ENCODE measurements at regions not wholly inside any gene's neighbourhood (a gene's known extent, or its start where the extent isn't known, plus 50 kb on each side); places are given as distances from the start of the nearest gene placed in this dataset.

DNA sequence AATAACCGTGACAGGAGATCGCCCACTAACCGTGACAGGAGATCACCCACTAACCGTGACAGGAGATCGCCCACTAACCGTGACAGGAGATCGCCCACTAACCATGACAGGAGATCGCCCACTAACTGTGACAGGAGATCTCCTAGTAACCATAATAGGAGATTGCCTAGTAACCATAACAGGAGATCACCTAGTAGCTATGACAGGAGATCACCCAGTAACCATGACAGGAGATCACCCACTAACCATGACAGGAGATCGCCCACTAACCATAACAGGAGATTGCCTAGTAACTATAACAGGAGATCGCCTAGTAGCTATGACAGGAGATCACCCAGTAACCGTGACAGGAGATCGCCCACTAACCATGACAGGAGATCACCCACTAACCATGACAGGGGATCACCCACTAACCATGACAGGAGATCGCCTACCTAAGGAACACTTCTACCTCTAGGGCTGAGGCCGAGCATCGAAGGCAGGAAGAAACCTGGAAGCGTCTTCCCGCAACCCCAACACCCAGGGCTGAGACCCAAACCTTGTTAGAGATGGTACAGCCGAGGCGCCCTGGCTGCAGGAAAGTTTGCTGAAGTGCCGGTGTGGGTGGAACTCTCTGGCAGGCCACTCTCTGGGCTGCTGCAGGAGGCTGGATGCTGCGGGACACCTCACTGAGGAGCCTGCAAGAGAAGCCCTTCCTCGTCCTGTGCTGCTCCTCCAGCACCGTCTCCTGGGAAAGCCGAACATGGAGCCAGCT, 67.5 kb upstream of the THY1 start:
- no peak for DNase-seq (ENCODE audit: low read depth)

DNA sequence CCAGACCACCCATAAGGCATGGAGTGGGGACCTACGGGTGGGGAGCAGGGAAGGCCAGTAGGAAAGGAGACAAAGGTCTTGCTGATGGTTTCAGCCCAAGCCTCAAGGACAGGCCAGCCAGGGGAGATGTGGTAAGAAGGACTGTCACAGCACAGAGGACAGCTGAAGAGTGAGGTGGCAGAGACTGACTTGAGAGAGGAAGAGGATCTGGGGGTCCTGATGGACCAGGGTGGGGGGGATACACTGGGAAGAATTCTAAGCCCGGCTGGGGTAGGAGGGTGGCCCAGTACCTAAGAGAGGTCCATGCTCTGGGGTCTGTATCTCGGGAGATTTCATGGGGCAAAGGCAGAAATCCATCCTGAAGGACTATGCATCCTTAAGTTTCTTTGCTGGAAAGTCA, 66.1 kb upstream of the THY1 start:
- DNase-seq (ENCODE audit: low read depth) = no peak

DNA sequence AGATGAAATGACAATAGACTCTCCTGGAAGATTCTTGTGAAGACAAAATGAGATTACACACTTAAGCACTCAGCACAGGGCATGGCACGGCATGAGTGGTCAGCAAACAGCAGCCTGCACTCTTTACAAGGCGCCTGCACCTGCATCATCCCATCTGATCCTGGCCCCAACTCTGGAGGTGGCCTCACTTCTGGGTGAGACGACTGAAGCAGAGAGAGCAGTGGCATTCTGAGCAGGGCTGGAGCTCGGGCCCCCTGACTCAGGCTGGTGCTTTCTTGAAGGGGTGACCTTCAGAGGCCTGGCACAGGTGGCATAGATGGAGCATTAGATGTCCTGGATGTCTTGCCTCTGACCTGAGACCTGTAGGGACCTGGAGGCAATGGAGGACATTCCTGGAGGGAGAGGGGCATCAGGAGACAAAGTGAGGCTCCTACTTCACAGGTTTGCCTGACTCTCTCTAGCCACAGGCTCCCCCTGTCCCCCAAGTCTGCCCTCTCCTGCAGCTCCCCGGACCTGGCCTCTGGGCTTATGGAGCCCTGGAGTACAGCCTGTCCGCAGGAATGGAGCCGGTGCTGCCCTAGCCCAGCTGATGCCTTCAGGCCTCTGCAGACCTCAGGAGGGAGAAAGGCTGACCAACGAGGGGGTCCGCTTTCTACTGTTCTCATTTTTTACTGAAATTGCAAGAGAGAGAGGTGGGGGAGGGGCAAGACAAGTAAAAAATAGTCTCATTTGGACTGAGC, 65.5 kb upstream of the THY1 start:
- no peak for DNase-seq (ENCODE audit: low read depth)

- DNase-seq (ENCODE audit: low read depth) = no peak
These were observed 63.8 kb upstream of the THY1 start for GRCh38 chr11:119486691-119487259.

GRCh38 chr11:119486016-119486415, 63.0 kb upstream of the THY1 start:
- DNase-seq (ENCODE audit: low read depth) = no peak

GRCh38 chr11:119484741-119485605, 62.0 kb upstream of the THY1 start:
- no peak for DNase-seq (ENCODE audit: low read depth)

GRCh38 chr11:119483881-119484371, 61.0 kb upstream of the THY1 start:
- DNase-seq (ENCODE audit: low read depth) = no peak

GRCh38 chr11:119483341-119483880, 60.4 kb upstream of the THY1 start:
- DNase-seq (ENCODE audit: low read depth) = no peak

- no peak for DNase-seq (ENCODE audit: low read depth)
These were observed 59.6 kb upstream of the THY1 start for GRCh38 chr11:119482521-119483011.

GRCh38 chr11:119481667-119482400, 58.9 kb upstream of the THY1 start:
- DNase-seq (ENCODE audit: low read depth) = no peak

GRCh38 chr11:119481021-119481666, 58.2 kb upstream of the THY1 start:
- no peak for DNase-seq (ENCODE audit: low read depth)

DNA sequence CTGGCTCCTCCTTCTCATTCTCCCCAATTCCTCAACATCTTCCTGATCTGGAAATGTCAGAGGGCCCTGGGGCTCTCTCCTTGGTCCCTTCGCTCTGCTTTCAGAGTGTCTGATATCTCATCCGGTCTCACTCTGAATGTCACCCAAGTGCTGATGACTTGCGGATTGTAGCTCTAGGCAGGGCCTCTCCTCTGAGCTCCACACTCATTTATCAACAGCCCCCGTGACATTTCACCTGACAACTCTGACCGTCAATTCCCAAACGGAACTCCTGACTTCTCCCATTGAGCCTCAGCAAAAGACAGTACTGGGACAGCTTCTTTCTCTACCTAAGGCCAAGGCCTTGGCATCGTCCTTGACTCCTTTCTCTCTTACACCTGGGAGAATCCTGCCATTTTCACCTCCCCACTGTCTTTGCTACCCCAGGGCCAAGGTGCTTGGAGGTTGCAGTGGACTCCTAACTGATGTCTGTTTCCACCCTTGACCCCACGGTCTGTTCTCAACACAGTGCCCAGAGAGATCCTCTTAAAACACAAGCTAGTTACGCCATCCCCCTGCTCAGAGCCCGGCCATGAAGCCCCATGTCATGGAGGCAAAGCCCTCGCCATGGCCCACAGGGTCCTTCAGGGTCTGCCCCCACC, 57.5 kb upstream of the THY1 start:
- no peak for DNase-seq (ENCODE audit: low read depth)

DNA sequence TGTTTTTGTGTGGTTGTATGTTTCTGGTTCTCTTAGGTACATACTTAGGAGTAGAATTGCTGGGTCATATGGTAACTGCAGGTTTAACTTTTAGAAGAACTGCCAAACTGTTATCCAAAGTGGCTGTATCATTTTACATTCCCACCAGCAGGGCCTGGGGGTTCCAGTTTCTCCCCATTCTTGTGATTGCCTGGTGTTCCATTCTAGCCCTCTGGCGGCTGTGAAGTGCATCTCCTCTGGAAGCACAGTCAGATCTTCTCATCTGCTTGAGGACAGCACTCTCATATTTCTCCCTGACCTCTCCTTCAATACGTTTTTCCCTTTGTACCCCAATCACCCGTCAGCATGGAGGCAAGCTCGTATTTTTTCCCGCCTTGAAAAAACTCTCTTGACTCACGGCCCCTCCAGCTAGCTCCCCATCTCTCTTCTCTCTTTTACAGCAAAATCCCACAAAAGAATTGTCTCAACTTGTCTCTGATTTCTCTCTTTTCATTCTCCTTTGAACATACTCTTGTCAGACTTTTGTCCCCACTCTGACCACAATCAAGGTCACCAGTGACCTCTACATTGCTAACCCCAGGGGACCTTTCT, 56.8 kb upstream of the THY1 start:
- DNase-seq (ENCODE audit: low read depth) = no peak

- DNase-seq (ENCODE audit: low read depth) = no peak
These were observed 55.8 kb upstream of the THY1 start for GRCh38 chr11:119478711-119479285.

GRCh38 chr11:119476666-119477331, 53.8 kb upstream of the THY1 start:
- no peak for DNase-seq (ENCODE audit: low read depth)

DNA sequence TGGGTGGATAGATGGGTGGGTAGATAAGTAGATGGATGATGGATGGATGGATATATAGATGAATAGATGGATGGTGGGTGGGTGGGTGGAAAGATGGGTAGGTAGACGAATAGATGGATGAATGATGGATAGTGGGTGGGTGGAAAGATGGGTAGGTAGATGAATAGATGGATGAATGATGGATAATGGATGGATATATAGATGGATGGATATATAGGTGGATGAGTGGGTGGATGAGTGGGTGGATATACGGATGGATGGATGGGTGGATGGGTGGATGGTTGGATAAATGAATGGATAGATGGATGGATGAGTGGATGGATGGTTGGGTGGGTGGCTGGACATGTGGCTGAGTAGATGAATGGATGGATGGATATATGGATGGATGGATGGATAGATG, 53.1 kb upstream of the THY1 start:
- DNase-seq (ENCODE audit: low read depth) = no peak

- DNase-seq (ENCODE audit: low read depth) = no peak
These were observed 52.0 kb upstream of the THY1 start for GRCh38 chr11:119474682-119475596.

All from non-pigmented ciliary epithelial cell (primary cell).